Activated CD4-positive, alpha-beta T cell treated with anti-CD3 and anti-CD28 coated beads, Interleukin-2, amount 50 U/mL, for 16 hours (primary cell): ENCODE measurements at regions not wholly inside any gene's neighbourhood (a gene's known extent, or its start where the extent isn't known, plus 50 kb on each side); places are given as distances from the start of the nearest gene placed in this dataset.
A peak's percentile ranks its signal among the peaks of the same experiment; 100 is the strongest.
"Not testable (repeated sequence)": the region's sequence is repeated elsewhere in the genome, so short reads cannot be mapped to it uniquely, and the experiment has no call there.

Experiments
- DNase-seq: peaks from one replicate; pipeline ENCODE4 v3.0.0-alpha.2; 2020

DNA sequence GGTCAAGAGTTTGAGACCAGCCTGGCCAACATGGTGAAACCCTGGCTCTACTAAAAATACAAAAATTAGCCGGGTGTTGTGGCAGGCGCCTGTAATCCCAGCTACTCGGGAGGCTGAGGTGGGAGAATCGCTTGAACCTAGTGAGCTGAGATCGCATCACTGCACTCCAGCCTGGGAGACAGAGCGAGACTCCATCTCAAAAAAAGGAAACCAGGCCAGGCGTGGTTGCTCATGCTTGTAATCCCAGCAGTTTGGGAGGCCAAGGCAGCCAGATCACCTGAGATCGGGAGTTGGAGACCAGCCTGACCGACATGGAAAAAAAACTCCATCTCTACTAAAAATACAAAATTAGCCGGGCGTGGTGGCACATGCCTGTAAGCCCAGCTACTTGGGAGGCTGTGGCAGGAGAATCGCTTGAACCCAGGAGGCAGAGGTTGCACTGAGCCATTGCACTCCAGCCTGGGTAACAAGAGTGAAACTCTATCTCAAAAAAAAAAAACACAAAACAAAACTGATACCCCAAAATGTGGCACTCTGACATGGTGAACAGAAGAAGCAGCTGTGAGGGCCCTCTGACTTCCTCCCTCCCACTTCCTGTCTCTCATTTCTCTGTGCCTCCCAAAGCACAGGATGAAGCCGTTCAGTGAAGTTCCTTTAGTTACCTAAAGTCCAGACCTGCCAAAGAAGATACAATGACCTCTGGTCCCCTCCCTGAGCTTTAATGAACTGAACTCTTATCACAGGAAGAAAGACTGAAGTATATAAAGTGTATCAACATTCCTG is 93.2 kb upstream of the GRIN2A start:
- peak; percentile 43 for DNase-seq

DNA sequence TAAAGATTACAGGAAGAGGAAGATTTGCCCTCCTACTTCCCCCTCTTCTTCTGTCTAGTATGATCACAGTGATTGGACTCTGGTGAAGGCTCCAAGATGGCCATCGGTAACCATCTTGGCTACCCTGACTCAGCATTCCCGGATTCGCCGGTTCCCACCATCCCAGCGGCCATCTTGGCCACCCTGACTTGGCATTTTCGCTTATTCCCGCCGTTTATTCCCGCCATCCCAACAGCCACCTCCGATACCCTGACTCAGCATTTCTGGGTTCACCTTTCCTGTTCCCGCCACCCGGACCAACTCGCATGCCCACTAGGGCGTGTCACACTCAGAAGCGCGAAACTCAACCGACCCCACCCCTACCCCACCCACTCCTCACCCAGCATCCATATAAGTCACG is 95.4 kb upstream of the GRIN2A start:
- DNase-seq = no peak

DNA sequence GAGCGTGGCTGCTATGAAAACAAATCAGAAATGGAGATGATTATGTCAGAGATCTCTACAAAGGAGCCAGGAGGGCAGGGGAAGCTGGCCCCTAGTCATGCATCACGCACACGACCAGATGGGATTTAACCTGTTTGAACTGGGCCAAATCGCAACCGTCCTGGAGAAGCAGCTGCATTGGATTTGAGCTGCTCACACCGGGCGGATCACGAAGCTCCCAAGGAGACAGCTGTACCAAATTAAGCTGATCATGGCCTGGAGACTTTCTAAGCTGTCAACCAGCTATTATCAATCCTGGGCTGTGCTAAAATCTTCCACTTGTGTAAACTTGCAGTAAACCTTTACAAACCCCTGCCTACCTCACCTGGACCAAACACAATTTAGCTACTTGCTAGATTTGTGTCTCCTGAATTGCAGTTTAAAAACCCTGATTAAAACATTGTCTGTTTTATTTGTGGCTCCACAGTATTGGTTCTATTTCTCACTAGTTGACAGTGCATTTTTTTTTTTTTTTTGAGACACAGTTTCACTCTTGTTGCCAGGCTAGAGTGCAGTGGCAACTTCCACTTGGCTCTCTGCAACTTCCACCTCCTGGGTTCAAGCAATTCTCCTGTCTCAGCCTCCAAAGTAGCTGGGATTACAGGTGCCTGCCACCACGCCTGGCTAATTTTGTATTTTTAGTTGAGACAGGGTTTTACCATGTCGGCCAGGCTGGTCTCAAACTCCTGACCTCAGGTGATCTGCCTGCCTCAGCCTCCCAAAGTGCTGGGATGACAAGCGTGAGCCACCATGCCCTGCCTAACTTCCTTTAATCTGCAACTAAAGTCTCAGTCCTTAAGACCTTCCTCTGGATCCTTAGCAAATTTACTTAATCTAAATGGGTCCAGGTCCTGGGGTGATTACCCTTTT is 98.3 kb upstream of the GRIN2A start:
- DNase-seq = no peak

GRCh38 chr16:10282367-10282766 is 100.1 kb upstream of the GRIN2A start:
- DNase-seq = no peak

DNA sequence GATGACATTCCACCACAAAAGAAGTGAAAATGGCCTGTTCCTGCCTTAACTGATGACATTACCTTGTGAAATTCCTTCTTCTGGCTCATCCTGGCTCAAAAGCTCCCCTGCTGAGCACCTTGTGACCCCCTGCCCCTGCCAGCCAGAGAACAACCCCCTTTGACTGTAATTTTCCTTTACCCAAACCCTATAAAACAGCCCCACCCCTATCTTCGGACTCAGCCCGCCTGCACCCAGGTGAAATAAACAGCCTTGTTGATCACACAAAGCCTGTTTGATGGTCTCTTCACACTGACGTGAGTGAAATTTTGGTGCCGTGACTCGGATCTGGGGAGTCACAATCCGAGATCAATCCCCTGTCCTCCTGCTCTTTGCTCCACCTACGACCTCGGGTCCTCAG is 101.0 kb upstream of the GRIN2A start:
- DNase-seq = not testable (repeated sequence)

- DNase-seq = not testable (repeated sequence)
Measured at GRCh38 chr16:10290467-10291105, 95.3 kb upstream of the ATF7IP2 start.

DNA sequence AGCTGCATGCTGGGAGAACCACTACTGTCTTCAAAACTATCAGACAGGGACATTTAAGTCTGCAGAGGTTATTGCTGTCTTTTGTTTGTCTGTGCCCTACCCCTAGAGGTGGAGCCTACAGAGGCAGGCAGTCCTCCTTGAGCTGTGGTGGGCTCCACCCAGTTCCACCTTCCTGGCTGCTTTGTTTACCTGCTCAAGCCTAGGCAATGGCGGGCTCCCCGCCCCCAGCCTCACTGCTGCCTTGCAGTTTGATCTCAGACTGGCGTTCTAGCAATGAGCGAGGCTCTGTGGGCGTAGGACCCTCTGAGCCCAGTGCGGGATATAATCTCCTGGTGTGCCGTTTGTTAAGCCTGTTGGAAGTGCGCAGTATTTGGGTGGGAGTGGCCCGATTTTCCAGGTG is 93.7 kb upstream of the ATF7IP2 start:
- not testable (repeated sequence) for DNase-seq

GRCh38 chr16:10292976-10293375 is 92.9 kb upstream of the ATF7IP2 start:
- DNase-seq = not testable (repeated sequence)

DNA sequence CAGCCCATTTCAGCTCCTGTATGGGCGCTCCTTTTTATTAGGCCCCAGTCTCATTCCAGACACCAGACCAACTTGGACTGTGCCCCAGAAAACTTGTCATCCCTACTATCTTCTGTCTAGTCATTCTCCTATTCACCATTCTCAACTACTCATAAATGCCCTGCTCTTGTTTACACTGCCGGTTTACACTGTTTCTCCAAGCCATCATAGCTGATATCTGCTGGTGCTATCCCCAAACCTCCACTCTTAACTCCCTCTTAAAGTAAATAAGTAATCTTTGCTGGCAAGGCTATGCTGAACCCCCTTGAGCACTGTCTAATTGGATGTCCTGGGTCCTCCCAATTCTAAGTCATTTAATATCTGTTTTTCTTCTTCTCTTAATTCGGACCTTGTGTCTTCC is 91.7 kb upstream of the ATF7IP2 start:
- not testable (repeated sequence) for DNase-seq

- DNase-seq = no peak
Measured at GRCh38 chr16:10296956-10297340, 88.9 kb upstream of the ATF7IP2 start.

- DNase-seq = no peak
Measured at GRCh38 chr16:10297341-10298006, 88.4 kb upstream of the ATF7IP2 start.

DNA sequence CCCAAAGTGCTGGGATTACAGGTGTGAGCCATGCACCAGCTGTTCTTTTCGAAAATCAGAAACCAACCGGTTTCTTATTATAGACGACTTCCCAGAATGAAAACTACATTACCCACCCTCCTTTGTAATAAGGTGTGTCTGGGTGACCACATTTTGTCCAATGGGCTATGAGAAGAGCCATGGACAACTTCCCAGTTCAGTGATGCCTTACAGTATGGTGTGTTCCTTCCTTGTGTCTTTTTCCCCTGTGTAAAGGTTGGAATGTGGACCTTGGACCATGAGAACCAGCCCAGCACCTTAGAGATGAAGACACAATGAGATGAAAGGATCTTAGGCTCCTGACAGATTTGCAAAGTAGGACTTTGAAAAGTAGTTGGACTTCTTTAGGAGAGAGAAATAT is 85.0 kb upstream of the ATF7IP2 start:
- no peak for DNase-seq

DNA sequence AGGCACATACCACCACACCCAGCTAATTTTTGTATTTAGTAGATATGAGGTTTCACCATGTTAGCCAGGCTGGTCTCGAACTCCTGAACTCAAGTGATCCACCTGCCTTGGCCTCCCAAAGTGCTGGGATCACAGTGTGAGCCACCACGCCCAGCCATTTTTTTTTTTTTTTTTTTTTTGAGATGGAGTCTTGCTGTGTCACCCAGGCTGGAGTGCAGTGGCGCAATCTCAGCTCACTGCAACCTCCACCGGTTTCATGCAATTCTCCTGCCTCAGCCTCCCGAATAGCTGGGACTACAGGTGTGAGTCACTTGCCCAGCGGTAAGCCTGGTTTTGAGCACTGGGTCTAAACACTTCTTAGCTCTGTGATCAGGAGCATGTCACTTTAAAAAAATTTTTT is 84.3 kb upstream of the ATF7IP2 start:
- DNase-seq = not testable (repeated sequence)

DNA sequence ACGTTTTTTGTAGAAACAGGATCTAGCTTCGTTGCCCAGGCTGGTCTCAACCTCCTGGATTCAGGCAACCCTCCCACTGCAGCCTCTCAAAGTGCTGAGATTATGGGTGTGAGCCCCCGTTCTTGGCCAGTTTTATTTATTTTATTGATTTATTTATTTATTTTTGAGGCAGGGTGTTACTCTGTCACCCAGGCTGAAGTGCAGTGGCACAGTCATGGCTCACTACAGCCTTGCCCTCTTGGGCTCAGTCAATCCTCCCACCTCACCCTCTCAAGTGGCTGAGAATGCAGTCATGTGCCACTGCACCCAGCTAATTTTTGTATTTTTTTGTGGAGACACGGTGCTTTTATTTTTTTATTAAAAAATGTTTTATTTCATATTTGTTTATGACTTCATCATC is 79.9 kb upstream of the ATF7IP2 start:
- no peak for DNase-seq

- no peak for DNase-seq
Measured at GRCh38 chr16:10308305-10309193, 77.3 kb upstream of the ATF7IP2 start.

GRCh38 chr16:10309271-10309932 is 76.5 kb upstream of the ATF7IP2 start:
- DNase-seq = no peak

DNA sequence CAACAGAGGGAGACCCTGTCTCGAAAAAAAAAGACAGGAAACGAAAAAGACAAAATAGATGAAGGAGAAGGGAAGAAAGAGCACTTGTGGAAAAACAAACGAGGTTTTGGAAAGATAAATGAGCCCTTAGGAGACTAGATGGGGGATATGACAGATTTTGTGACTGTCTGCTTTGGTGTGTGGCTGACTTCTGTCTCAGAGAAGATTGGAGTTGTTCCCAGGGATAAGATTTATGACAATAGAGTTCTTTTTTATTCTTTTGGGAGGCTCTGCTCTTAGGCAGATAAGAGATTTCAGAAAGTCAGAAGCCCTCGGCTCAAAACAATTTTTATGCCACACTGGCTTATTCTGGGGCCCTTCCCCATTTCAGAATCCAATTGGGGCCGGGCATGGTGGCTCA is 73.9 kb upstream of the ATF7IP2 start:
- no peak for DNase-seq

DNA sequence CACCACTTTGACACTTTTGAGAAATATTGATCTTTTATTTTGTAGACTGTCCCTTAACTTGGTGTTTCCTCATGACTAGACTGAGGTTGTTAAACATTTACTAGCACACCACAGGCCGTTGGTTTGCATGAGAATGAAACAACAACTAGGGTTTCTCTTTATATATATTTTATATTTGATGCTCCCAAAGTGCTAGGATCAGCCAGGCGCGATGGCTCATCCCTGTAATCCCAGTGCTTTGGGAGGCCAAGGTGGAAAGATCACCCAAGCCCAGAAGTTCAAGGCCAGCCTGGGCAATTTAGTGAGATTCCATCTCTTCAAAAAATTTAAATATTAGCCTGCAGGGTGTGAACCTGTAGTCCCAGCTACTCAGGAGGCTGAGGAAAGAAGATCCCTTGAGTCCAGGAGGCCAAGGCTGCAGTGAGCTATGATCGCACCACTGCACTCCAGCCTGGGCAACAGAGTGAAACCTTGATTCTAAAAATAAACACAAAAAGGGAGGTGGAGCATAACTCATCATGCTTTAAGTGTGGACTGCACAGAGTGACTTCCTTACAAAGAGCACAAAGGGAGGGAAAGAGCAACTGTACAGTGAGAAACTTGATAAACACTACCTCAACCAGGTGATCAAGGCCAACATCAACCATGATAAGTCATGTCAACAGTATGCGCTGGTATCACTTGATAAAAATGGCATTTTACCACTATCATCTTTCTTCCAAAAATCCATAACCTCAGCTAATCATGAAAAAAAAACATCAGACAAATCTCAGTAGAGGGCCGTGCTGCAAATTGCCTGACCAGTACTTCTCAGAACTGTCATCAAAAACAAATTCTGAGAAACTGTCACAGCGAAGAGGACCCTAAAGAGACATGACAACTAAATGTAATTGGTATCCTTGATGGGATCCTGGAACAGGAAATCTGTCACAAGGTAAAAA is 72.8 kb upstream of the ATF7IP2 start:
- no peak for DNase-seq

- DNase-seq = no peak
Measured at GRCh38 chr16:10314317-10314716, 71.5 kb upstream of the ATF7IP2 start.

DNA sequence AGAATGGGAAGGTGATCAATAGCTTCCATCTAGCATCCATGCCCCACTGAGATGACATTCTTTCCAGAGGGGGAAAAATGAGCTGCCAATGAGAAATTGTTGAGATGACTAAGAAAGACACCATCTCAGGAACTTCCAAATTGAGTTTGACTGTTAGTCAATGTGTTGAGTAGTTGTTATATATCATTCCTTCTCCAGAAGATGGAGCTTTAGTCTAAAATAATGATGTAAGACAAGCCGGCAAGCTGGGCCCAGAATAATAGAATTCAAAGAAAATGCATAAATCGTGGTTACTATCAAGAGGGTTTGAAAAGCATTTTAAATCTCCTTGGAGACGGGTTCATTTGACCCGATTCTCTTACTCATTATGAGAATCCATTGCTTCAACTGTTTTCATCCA is 71.0 kb upstream of the ATF7IP2 start:
- peak; percentile 26 for DNase-seq
